Astrocyte (in vitro differentiated cells and primary cell): ENCODE measurements at regions not wholly inside any gene's neighbourhood (a gene's known extent, or its start where the extent isn't known, plus 50 kb on each side); places are given as distances from the start of the nearest gene placed in this dataset.

Experiments
- DNase-seq: peaks from one replicate; pipeline ENCODE4 v3.0.0-alpha.2; 2010; ENCODE audit warnings: low read depth
- FAIRE-seq: peaks from 2 replicates; lab custom pipeline; 2011; peaks lifted over from hg19 to GRCh38; lab: Jason Lieb, UNC
- H2AFZ ChIP-seq: 2 replicates; pipeline ENCODE4 v1.6.0; 2012; ENCODE audit warnings: low read depth, low read length, inconsistent platforms
- H3K27ac ChIP-seq: 2 replicates; pipeline ENCODE4 v1.5.1; 2011; ENCODE audit warnings: low read depth, low read length, inconsistent platforms
- H3K27me3 ChIP-seq: 2 replicates; pipeline ENCODE4 v1.6.0; 2011; ENCODE audit warnings: low read length, inconsistent platforms; ENCODE audit not compliant: insufficient read depth
- H3K36me3 ChIP-seq: 2 replicates; pipeline ENCODE4 v1.5.1; 2011; ENCODE audit warnings: low read length, inconsistent platforms; ENCODE audit not compliant: insufficient read depth
- H3K4me1 ChIP-seq: 2 replicates; pipeline ENCODE4 v1.5.1; 2011; ENCODE audit warnings: low read length, inconsistent platforms; ENCODE audit not compliant: insufficient read depth
- H3K4me2 ChIP-seq: 2 replicates; pipeline ENCODE4 v1.6.0; 2012; ENCODE audit warnings: low read length, inconsistent platforms
- H3K4me3 ChIP-seq: 2 replicates; pipeline ENCODE4 v1.5.1; 2011; ENCODE audit warnings: low read depth, mild to moderate bottlenecking, low read length, inconsistent platforms; ENCODE audit not compliant: insufficient read depth
- H3K79me2 ChIP-seq: 2 replicates; pipeline ENCODE4 v1.6.0; 2012; ENCODE audit warnings: mild to moderate bottlenecking, low read length, inconsistent platforms; ENCODE audit not compliant: insufficient read depth
- H3K9ac ChIP-seq: 2 replicates; pipeline ENCODE4 v1.6.0; 2012; ENCODE audit warnings: mild to moderate bottlenecking, low read length, inconsistent platforms
- H3K9me3 ChIP-seq: 2 replicates; pipeline ENCODE4 v1.5.1; 2012; ENCODE audit warnings: low read depth, mild to moderate bottlenecking, low read length, inconsistent platforms; ENCODE audit not compliant: insufficient read depth
- H4K20me1 ChIP-seq: 2 replicates; pipeline ENCODE4 v1.6.0; 2012; ENCODE audit warnings: low read length, inconsistent platforms; ENCODE audit not compliant: insufficient read depth
- H3K27ac Mint-ChIP-seq: one replicate; pipeline ENCODE4 v1.8.0; 2021; ENCODE audit warnings: mild to moderate bottlenecking, mixed read lengths; ENCODE audit not compliant: unreplicated experiment
- H3K27me3 Mint-ChIP-seq: one replicate; pipeline ENCODE4 v1.8.0; 2021; ENCODE audit warnings: low read depth, mixed read lengths; ENCODE audit not compliant: unreplicated experiment
- H3K36me3 Mint-ChIP-seq: one replicate; pipeline ENCODE4 v1.8.0; 2021; ENCODE audit warnings: low read depth, mixed read lengths; ENCODE audit not compliant: unreplicated experiment
- H3K4me1 Mint-ChIP-seq: one replicate; pipeline ENCODE4 v1.8.0; 2021; ENCODE audit warnings: low read depth, mixed read lengths; ENCODE audit not compliant: unreplicated experiment
- H3K4me3 Mint-ChIP-seq: one replicate; pipeline ENCODE4 v1.8.0; 2021; ENCODE audit warnings: mild to moderate bottlenecking, moderate library complexity, mixed read lengths; ENCODE audit not compliant: unreplicated experiment
- H3K9me3 Mint-ChIP-seq: one replicate; pipeline ENCODE4 v1.8.0; 2021; ENCODE audit warnings: mild to moderate bottlenecking, mixed read lengths; ENCODE audit not compliant: unreplicated experiment
- CTCF ChIP-seq: IDR thresholded peaks from 2 replicates; pipeline ENCODE4 v1.5.1; 2011; ENCODE audit warnings: low read depth, mild to moderate bottlenecking, inconsistent platforms, low read length, moderate library complexity; ENCODE audit not compliant: insufficient read depth
- EZH2 ChIP-seq: IDR thresholded peaks from 2 replicates; pipeline ENCODE4 v1.6.1; 2012; ENCODE audit warnings: mild to moderate bottlenecking, low read length, inconsistent platforms; ENCODE audit not compliant: insufficient read depth

- no peak for FAIRE-seq
- Mint-ChIP-seq H3K9me3 (peaks cover 2% of the 10 kb centered on the region), H3K27ac (no peak overlapping the region)
These were observed 124.5 kb upstream of the NOCT start for GRCh38 chr4:138890891-138891570.

GRCh38 chr4:138889216-138889615, 126.4 kb upstream of the NOCT start:
- H3K27ac Mint-ChIP-seq, result no peak overlapping the region
- no peaks in the 10 kb centered on the region for H3K36me3 ChIP-seq

More at GRCh38 chr4:138890891-138891570, 124.5 kb upstream of the NOCT start:
- H3K4me2 ChIP-seq, result peak overlapping the region; percentile 55
- no peaks in the 10 kb centered on the region for H3K27me3 ChIP-seq
- Mint-ChIP-seq H3K4me1 (peaks cover 13% of the 10 kb centered on the region), H3K36me3 (no peaks in the 10 kb centered on the region), H3K27me3 (no peaks in the 10 kb centered on the region), H3K4me3 (no peak overlapping the region)
- peak overlapping the region; percentile 18 for H3K9ac ChIP-seq
- H3K36me3 ChIP-seq, result no peaks in the 10 kb centered on the region
- DNase-seq, result no peak
- no peaks in the 10 kb centered on the region for H3K79me2 ChIP-seq
- no peak overlapping the region for H3K4me3 ChIP-seq
- H3K4me1 ChIP-seq, result peaks cover 15% of the 10 kb centered on the region
- no peak overlapping the region for H3K27ac ChIP-seq
- H2AFZ ChIP-seq, result no peak overlapping the region
- no peak for TF ChIP-seq EZH2
- TF ChIP-seq CTCF, result no peak
- no peaks in the 10 kb centered on the region for H3K9me3 ChIP-seq
- no peaks in the 10 kb centered on the region for H4K20me1 ChIP-seq

More at GRCh38 chr4:138889216-138889615, 126.4 kb upstream of the NOCT start:
- Mint-ChIP-seq H3K9me3 (peaks cover 2% of the 10 kb centered on the region), H3K36me3 (no peaks in the 10 kb centered on the region), H3K27me3 (no peaks in the 10 kb centered on the region), H3K4me1 (peaks cover 13% of the 10 kb centered on the region), H3K4me3 (no peak overlapping the region)
- Histone ChIP-seq H3K27ac (no peak overlapping the region), H3K79me2 (no peaks in the 10 kb centered on the region), H3K9me3 (no peaks in the 10 kb centered on the region), H3K4me1 (peaks cover 15% of the 10 kb centered on the region), H3K4me2 (no peak overlapping the region), H3K4me3 (no peak overlapping the region), H4K20me1 (no peaks in the 10 kb centered on the region), H2AFZ (no peak overlapping the region), H3K27me3 (no peaks in the 10 kb centered on the region), H3K9ac (no peak overlapping the region)
- DNase-seq, result no peak
- no peak for FAIRE-seq
- TF ChIP-seq CTCF (no peak), EZH2 (no peak)
